ENCODE measurements at regions not wholly inside any gene's neighbourhood (a gene's known extent, or its start where the extent isn't known, plus 50 kb on each side); places are given as distances from the start of the nearest gene placed in this dataset.
"Not testable (repeated sequence)": the region's sequence is repeated elsewhere in the genome, so short reads cannot be mapped to it uniquely, and the experiment has no call there.

DNA sequence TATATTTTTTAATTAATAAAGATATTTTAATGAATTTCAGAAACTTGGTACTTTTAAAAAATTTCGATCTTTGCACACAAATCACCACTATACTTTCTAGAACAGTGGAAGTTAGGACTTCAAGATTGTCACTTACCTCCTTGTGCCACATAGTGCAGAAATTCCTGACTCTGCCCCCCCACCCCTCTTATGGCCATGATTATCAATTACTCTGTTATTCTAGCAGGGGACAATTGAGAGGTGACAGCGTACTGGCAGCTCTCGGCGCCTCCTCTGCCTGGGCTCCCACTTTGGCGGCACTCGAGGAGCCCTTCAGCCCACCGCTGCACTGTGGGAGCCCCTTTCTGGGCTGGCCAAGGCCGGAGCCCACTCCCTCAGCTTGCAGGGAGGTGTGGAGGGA, 325.9 kb downstream of the PPP1R3A start:
- not testable (repeated sequence) for TF ChIP-seq ZNF423 (CRISPR knock-in tag; IDR thresholded peaks at IDR 0.05); CTCF (IDR thresholded peaks at IDR 0.05); TEAD1 (CRISPR knock-in tag; IDR thresholded peaks at IDR 0.05); ESRRA (CRISPR knock-in tag; IDR thresholded peaks at IDR 0.05; ENCODE audit: borderline replicate concordance); KAT7 (CRISPR knock-in tag; IDR thresholded peaks at IDR 0.05; ENCODE audit: borderline replicate concordance)

Data from WTC11 (cell line).